ENCODE measurements at regions not wholly inside any gene's neighbourhood (a gene's known extent, or its start where the extent isn't known, plus 50 kb on each side); places are given as distances from the start of the nearest gene placed in this dataset.

DNA sequence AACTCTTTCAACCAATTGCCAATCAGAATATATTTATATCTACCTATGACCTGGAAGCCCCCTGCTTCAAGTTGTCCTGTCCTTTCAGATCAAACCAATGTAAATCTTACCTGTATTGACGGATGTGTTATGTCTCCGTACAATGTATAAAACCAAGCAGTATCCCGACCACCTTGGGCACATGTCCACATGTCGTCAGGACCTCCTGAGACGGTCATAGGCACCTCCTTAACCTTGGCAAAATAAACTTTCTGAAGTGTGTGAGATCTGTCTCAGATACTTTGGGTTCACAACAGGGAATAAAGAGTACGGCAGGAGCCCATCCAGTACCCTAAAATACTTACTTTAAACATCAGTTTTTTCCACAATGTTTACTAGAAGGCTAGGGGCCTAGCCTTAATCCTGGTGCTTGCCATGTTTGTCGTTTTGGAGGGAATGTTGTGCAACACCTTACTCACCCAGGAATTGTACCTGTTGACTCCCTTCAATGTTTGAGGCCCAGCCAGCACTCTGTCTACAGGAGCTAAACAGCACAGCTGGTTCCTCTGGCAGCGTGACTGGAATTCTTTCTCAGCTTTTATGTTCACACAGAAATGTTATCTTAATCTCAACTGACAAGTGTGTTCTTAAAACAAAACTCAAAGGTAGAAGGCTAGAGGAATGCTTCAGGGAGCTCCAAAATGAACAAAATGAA lies 90.8 kb upstream of the USP25 start:
- TF ChIP-seq CTCF (IDR thresholded peaks at IDR 0.05) (no peak), ZFX (IDR thresholded peaks at IDR 0.05; ENCODE audit: borderline replicate concordance) (no peak)
